ENCODE measurements at regions not wholly inside any gene's neighbourhood (a gene's known extent, or its start where the extent isn't known, plus 50 kb on each side); places are given as distances from the start of the nearest gene placed in this dataset.
A peak's percentile ranks its signal among the peaks of the same experiment; 100 is the strongest.

DNA sequence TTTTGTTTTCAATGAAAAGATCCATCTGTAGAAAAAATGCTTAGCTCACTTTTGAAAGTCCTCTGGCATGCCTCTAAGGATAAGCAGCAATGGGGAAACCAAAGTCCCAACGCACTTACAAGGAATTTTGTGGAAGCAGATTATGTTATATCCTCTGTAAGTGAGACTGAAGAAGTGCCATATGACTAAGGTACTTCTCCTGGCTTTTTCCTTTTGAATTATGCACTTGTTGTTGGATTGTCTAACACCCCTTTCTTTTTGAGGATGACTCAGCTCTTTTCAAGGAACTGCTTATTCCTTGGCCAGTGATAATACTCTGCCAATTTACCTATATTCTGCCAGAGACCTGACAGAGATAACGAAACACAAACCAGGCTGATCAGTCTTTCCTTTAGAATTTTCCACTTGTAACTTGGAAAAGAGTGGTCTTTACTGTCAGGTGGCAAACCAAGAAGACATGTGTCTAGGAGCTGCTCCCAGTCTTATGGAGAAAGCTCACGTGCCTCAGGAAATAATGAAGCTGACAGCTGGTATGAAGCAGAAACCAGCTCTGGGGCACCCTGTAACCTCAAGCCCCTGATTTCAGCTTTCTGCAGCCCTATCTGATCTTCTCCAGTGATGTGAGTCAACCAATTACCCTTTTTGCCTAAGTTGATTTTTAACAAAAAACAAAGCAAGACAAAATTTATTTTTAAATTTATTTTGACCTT is 290.8 kb upstream of the FBXL7 start:
- no peak for TF ChIP-seq POLR2AphosphoS5 (IDR thresholded peaks at IDR 0.05)
- TF ChIP-seq POLR2A (IDR thresholded peaks at IDR 0.05; ENCODE audit: low read depth) = no peak
- no peak for TF ChIP-seq EP300 (IDR thresholded peaks at IDR 0.05)
- TF ChIP-seq CTCF (IDR thresholded peaks at IDR 0.05) = no peak
- peak; percentile 19 for DNase-seq (ENCODE audit: extremely low spot score)
- H3K9me3 ChIP-seq = peaks cover 0 to 9% (median 5%) of the 10 kb centered on the region in 4 donors
- intact Hi-C loops (cut with DNase I) = no loop called here
- H3K27me3 ChIP-seq = no peaks in the 10 kb centered on the region
- no peak overlapping the region for H3K4me3 ChIP-seq
- H3K27ac ChIP-seq (replicated peaks in 1 of 4) = no peak overlapping the region
- WGBS = 54% methylated on average over 3 of the region's 3 CpGs
- H3K36me3 ChIP-seq = no peaks in the 10 kb centered on the region
- H3K4me1 ChIP-seq = no peaks in the 10 kb centered on the region

DNA sequence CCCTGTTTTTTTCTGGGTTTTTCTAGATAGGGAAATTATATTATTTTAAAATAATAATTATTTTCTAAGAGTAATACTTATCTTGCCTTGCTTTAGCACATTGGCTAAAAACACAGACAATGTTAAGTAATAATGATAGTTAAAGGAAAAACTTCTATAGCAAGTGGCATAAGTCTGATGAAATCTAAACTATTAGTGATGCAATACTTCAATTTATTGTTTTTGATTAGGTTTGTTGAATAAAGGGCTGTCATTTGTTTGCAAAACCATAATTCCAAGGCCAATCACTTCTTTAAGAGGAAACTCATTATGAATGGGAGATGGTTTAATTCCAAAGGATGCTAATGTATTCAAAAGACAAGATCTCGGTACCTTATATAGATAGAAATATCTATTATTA is 293.8 kb upstream of the FBXL7 start:
- intact Hi-C loops (cut with DNase I) = no loop called here
- no peak for TF ChIP-seq POLR2A (IDR thresholded peaks at IDR 0.05; ENCODE audit: low read depth)
- no peak for TF ChIP-seq POLR2AphosphoS5 (IDR thresholded peaks at IDR 0.05)
- no peak for TF ChIP-seq EP300 (IDR thresholded peaks at IDR 0.05)
- Histone ChIP-seq H3K4me1 (no peaks in the 10 kb centered on the region), H3K36me3 (no peaks in the 10 kb centered on the region), H3K9me3 (no peaks in the 10 kb centered on the region), H3K4me3 (no peak overlapping the region), H3K27me3 (no peaks in the 10 kb centered on the region), H3K27ac (replicated peaks in 1 of 4) (no peak overlapping the region)
- no peak for DNase-seq (ENCODE audit: extremely low spot score)
- 100% methylated on average over 1 of the region's 1 CpG for WGBS

DNA sequence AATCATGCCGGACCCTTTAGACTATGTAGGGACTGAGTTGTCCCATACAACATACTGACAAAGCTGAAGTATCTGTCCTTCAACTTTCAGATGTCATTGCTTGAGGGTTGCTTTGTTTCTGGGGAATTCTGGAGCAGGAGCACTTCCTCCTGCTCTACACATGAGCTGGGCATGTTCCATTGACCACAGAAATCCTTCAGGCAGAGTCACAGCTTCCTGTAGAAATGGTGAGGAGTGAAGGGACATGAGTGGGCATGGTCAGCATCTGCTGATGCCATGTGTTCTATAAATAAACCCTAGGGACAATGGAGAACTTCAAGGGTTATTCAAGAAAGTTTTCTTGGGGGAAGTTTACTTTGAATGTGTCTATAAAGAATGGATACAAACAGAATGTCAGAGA is 296.6 kb upstream of the FBXL7 start:
- no peak for DNase-seq (ENCODE audit: extremely low spot score)
- TF ChIP-seq CTCF (IDR thresholded peaks at IDR 0.05) = no peak
- TF ChIP-seq POLR2A (IDR thresholded peaks at IDR 0.05; ENCODE audit: low read depth) = no peak
- no peak for TF ChIP-seq EP300 (IDR thresholded peaks at IDR 0.05)
- TF ChIP-seq POLR2AphosphoS5 (IDR thresholded peaks at IDR 0.05) = no peak
- no peaks in the 10 kb centered on the region for H3K9me3 ChIP-seq
- no peaks in the 10 kb centered on the region for H3K27me3 ChIP-seq
- intact Hi-C loops (cut with DNase I) = no loop called here
- WGBS = 85% methylated on average over 1 of the region's 1 CpG
- no peaks in the 10 kb centered on the region for H3K36me3 ChIP-seq
- H3K4me1 ChIP-seq = no peaks in the 10 kb centered on the region
- H3K27ac ChIP-seq (replicated peaks in 1 of 4) = no peak overlapping the region
- no peak overlapping the region for H3K4me3 ChIP-seq

DNA sequence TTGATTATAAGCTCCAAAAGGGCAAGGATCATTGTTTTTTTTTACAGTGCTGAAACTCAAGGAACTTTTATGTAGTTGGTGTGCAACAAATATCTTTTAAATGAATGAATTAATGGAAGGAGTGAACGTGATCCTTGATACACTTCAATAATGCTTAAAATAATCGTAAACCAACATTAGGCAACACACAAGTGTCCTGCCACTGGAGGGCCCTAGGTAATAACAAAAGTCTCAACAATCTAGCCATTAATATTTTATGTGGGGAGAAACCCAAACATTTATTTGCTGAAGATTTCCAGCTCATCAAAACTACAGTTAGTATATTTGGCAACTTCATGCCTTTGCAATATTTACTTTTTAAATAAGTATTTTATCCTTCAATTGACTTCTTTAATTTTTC is 309.0 kb upstream of the FBXL7 start:
- Histone ChIP-seq H3K4me1 (no peaks in the 10 kb centered on the region), H3K9me3 (peaks cover 0 to 3% (median 0%) of the 10 kb centered on the region in 4 donors), H3K36me3 (no peaks in the 10 kb centered on the region), H3K27ac (replicated peaks in 1 of 4) (no peak overlapping the region), H3K27me3 (no peaks in the 10 kb centered on the region), H3K4me3 (no peak overlapping the region)
- intact Hi-C loops (cut with DNase I) = no loop called here
- DNase-seq (ENCODE audit: extremely low spot score) = no peak
- 85% methylated on average over 2 of the region's 2 CpGs for WGBS
- TF ChIP-seq CTCF (IDR thresholded peaks at IDR 0.05) = no peak
- TF ChIP-seq POLR2A (IDR thresholded peaks at IDR 0.05; ENCODE audit: low read depth) = no peak
- no peak for TF ChIP-seq EP300 (IDR thresholded peaks at IDR 0.05)
- no peak for TF ChIP-seq POLR2AphosphoS5 (IDR thresholded peaks at IDR 0.05)

DNA sequence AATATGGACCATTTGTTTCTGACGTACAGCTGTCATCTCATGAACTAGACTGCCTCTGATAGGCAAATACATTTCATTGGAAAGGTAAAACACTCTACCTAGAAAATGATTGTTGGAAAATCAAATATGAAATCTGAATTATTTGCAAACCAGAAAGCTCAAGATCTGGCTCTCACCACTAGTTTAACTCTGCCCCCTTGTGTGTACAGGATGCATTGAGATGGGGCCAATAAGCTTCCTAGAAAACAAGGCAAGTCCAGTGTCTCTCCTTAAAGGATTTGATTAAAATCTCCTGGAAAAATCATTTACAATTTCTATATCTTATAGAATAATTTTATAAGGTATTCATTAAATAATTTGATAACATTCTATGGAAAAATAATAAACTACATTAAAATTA is 311.9 kb upstream of the ANKH start:
- intact Hi-C loops (cut with DNase I) = no loop called here
- H3K36me3 ChIP-seq = no peaks in the 10 kb centered on the region
- H3K4me1 ChIP-seq = no peaks in the 10 kb centered on the region
- TF ChIP-seq POLR2AphosphoS5 (IDR thresholded peaks at IDR 0.05) (no peak), CTCF (IDR thresholded peaks at IDR 0.05) (no peak), EP300 (IDR thresholded peaks at IDR 0.05) (no peak)
- no peak overlapping the region for H3K27ac ChIP-seq (replicated peaks in 1 of 4)
- H3K27me3 ChIP-seq = no peaks in the 10 kb centered on the region
- H3K9me3 ChIP-seq = peaks cover 0 to 7% (median 1%) of the 10 kb centered on the region in 4 donors
- WGBS = 92% methylated on average over 1 of the region's 1 CpG
- no peak overlapping the region for H3K4me3 ChIP-seq
- DNase-seq (ENCODE audit: extremely low spot score) = no peak

All from esophagus muscularis mucosa (tissue), 4 donors.